NB4 (cell line): ENCODE measurements at regions not wholly inside any gene's neighbourhood (a gene's known extent, or its start where the extent isn't known, plus 50 kb on each side); places are given as distances from the start of the nearest gene placed in this dataset.

ENCODE experiments used
- DNase-seq: peaks from one replicate; pipeline ENCODE4 v3.0.0; 2010; ENCODE audit warnings: low read depth
- H3K4me3 ChIP-seq: one replicate; pipeline ENCODE4 v1.5.1; 2011; ENCODE audit warnings: mild to moderate bottlenecking, low read depth, low read length, moderate library complexity
- CTCF ChIP-seq: IDR thresholded peaks from one replicate; pipeline ENCODE4 v1.5.1; 2012; ENCODE audit warnings: low read depth, low read length
- MAX ChIP-seq: IDR thresholded peaks from 2 replicates; pipeline ENCODE4 v1.6.1; 2011; ENCODE audit warnings: low read depth, low read length
- MYC ChIP-seq: IDR thresholded peaks from 2 replicates; pipeline ENCODE4 v1.6.1; 2011; ENCODE audit warnings: low read depth, low read length
- POLR2A ChIP-seq: IDR thresholded peaks from 2 replicates; pipeline ENCODE4 v1.6.1; 2011; ENCODE audit warnings: mild to moderate bottlenecking; ENCODE audit not compliant: insufficient read length; ENCODE audit errors: extremely low read depth

- no peak for DNase-seq
- no peak for TF ChIP-seq CTCF
- TF ChIP-seq POLR2A, result no peak
- TF ChIP-seq MAX, result no peak
- no peak for TF ChIP-seq MYC
- no peak overlapping the region for H3K4me3 ChIP-seq
Observed at GRCh38 chr9:13386316-13386715, 106.8 kb upstream of the MPDZ start.

GRCh38 chr9:13383855-13384254, 104.4 kb upstream of the MPDZ start:
- TF ChIP-seq POLR2A (no peak), MYC (no peak), MAX (no peak), CTCF (no peak)
- H3K4me3 ChIP-seq, result no peak overlapping the region
- DNase-seq, result no peak

- TF ChIP-seq POLR2A (no peak), MYC (no peak), CTCF (no peak), MAX (no peak)
Observed at GRCh38 chr9:13383216-13383615, 103.7 kb upstream of the MPDZ start.

GRCh38 chr9:13382595-13382994, 103.1 kb upstream of the MPDZ start:
- no peak for DNase-seq
- no peak overlapping the region for H3K4me3 ChIP-seq
- TF ChIP-seq CTCF, result no peak
- TF ChIP-seq MYC, result no peak
- no peak for TF ChIP-seq POLR2A
- no peak for TF ChIP-seq MAX

More at GRCh38 chr9:13383216-13383615, 103.7 kb upstream of the MPDZ start:
- DNase-seq, result no peak
- H3K4me3 ChIP-seq, result no peak overlapping the region

GRCh38 chr9:13380903-13381302, 101.4 kb upstream of the MPDZ start:
- no peak overlapping the region for H3K4me3 ChIP-seq
- no peak for DNase-seq
- TF ChIP-seq MAX, result no peak
- TF ChIP-seq CTCF, result no peak
- no peak for TF ChIP-seq MYC
- TF ChIP-seq POLR2A, result no peak

GRCh38 chr9:13378154-13378553, 98.7 kb upstream of the MPDZ start:
- no peak overlapping the region for H3K4me3 ChIP-seq
- TF ChIP-seq MAX (no peak), MYC (no peak), POLR2A (no peak)
- no peak for DNase-seq
